IPS DF 19.7 (cell line): ENCODE measurements at regions not wholly inside any gene's neighbourhood (a gene's known extent, or its start where the extent isn't known, plus 50 kb on each side); places are given as distances from the start of the nearest gene placed in this dataset.

Experiments used
- DNase-seq: peaks from one replicate; pipeline ENCODE4 v3.0.0-alpha.2; 2013; ENCODE audit warnings: low read depth, low spot score

DNA sequence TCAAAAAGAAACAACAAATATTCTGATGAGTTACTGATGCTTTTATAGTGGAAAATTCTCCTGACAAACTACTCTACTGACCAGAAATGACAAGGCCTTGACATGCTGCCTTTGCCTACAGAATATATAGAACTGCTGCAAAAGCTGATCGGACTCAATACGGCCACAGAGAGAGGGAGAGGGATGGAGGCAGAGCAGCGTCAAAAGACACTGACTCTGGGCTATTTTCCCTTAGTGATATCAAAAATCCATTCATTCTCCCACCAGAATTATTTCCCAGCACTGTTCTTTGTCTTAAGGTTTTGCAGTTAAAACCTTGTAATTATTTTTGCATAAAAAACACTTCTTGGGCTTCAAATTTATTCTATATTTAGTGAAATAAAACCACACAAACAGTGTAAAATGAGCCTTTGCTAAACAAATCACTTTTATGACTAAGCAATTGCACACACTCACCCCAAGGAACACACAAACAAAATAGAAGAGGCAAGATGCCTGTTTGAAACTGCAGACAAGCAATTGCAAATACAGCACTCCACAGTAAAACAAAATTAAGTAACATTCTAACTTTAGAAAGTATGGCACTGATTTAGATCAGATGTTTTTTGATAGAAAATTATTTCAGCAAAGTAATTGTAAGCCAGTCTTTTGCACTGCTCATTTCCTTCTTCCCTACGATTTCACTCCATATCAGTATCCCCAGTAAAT, 1036.4 kb downstream of the ADGRL2 start:
- no peak for DNase-seq

DNA sequence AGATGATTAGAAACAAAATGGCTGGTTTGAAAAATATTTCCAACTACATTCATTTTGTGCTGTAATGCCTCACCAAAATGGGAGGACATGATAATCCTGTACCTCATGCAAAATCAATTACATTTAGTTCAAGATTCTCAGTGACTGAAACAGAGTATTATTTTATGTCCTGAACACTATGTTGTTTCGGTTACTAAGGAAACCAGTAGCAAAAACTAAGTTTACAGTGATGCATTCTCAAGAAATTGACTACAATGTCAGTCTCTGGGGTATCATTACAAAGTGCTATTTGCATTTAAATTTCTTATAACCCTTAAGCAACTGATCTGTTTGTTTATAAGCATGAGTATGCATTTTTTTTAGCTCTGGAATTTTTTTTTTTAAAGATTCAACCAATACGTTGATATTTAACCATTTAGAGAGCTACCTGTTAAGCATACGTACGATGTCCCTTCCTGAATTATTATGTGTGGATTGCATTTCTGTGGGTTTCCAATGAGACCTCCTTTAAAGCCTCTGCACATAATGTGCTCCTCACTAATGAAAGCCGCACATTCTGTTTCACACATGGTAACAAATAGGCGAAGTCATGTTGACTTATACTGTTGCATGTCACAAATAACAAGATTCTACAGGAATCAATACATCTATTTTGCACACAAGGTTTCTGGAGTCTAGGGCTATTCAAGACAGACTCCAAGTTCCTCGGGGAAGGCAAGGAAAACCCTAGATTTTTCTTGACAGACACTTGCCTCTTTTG, 1035.7 kb downstream of the ADGRL2 start:
- no peak for DNase-seq

DNA sequence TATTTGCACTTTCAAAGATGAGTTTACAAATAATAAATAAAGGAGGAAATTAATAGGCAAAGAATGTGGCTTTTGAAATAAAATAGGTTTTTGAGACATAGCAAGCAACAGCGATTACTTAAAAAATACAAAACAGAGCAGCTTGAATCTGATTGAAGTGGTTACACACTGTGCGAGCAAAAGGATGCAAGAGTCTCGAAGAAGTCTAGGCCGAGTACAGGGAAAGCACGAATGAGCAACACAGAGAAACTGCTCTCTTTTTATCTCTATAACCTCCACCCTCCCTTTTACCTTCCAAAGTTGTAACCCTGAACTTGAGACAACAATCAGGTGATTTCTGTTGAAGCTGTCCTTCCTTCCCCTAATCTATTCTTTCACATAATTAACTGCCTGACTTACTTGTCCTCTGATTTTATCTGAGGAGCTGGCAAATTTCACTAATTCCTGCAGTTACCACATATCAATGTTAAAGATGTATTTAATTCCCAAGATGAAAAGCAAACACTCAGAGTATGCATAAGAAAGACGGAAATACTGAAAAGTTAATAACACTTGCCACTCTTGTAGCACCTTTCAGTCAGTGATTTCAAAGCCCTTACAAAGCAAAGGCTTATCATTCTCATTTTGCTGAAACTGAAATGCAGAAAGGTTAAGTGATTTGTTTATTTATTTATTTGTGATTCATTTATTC, 1030.1 kb downstream of the ADGRL2 start:
- DNase-seq, result no peak

DNA sequence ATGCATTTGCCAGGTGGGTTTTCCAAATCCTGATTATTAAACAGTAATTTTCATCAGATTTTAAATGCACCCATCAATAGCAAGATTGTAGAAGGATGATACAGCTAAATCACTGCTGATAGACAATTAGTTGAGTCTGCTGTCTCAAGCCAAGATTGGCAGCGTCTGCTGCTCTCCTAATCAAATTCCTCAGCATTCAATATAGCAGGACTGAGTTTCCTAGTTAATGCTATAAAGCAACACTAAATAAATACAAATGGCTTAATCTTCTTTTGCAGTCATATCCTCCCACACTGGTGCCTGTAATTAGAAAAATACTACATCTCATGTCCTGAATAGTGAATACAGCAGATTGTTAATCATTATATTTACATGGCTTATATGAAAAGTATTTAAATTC, 1028.8 kb downstream of the ADGRL2 start:
- DNase-seq, result no peak

DNA sequence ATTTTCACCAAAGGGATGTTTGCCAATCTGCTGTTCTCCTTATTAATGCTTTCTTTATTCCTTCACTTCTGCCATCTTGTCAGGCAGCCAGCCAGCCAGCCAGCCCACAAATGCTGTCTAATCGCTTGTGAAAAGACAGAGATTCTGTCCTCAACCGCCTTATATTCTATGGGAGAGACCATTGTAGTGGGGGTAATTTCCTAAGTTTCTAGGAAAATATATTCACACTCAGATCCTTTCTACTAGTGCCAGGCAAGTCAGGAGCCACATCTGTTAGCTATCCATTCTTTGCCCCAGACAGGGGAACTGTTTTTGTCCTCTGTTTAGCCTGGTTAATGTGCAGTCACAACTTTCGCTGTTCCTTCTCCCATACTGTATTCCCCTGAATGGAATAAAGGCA, 1023.1 kb downstream of the ADGRL2 start:
- no peak for DNase-seq

DNA sequence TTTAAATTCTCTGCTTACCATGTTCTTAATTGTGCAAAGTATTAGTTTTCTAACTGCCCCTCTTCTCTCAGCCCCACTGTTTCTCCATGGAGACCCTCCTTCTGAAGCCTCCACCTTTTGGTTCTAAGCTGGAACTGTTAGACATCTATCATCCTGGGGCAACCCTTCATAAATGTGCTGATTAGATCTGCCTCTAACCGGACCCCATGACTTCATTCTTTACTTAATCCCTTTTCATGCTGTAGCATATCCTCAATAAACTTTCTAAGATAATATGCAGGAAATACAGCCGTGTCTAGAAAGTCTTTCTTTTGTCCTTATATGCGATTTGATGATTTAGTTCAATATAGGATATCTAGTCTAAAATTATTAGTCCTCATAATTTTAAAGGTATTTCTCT, 1020.1 kb downstream of the ADGRL2 start:
- DNase-seq, result no peak

DNA sequence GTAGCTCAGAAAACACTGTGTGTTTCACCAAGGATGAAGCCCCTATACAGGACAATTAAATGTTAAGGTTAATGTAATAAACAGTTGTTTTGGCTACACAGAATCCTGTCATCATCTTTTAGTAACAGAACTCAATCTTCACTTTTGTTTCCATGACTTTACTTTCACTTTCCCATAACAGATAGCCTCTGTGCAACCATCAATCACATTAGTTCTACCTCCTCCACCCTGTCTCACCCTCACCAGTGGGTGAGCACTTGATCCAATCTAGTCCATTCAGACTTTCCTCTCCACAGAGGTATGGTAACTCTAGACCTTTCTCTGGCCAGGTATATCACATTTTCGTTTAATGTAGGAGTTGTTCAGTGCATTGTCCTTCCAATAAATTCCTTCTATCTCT, 1018.5 kb downstream of the ADGRL2 start:
- no peak for DNase-seq

DNA sequence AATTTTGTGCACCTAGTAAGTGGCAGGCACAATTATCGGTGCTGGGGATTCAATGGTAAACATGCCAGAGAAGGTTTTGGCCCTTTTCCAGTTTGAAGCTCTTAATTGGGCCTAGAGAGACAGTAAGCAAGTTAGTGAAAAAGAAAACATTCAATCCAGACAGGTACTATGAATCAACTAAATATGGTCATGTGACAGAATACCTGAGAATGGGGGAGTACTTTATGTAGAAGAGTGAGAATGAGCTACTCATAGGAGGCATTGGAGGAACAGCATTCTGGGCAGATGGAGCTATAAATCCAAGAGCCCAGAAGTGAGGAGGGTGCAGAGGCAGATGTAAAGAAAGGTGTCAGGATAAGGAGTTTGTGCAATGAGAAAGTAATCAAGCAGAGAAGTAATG, 1017.9 kb downstream of the ADGRL2 start:
- DNase-seq, result no peak

DNA sequence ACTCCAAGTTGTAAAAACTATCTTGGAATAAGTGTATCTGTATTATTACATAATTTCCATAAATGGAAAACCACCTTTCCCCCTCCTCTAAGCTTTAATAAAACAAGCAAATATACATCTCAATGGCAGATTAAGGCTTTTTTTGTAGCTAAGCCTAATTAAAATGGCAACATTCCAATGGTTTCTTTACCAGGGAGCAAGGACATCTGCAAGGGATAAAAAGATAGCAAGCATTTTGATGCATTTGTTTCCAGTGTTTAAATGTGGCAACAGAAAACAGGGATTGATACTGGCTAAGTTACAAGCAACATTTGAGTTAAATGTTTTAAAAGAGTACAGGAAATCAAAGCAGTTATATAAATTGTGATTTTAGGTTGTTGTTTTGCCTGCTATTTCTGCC, 1012.7 kb downstream of the ADGRL2 start:
- DNase-seq, result no peak

DNA sequence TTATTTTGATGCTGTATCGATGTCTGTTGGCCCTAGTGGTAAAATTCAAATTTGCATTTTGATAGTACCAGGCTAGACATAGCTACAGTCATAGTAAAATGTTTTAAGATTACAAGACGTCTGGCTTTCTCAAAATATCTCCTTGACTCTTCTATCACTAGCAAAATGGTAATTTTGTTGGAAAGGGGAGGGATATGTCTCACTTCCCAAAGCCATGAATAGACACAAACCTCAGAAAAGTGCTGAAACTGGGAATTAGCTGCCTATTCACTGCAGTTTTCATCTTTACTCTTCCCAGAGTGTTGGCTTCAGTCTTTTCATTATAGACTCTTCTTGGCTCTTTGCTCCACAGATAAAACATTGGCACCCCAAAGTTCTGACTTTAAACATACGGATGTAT, 1009.9 kb downstream of the ADGRL2 start:
- DNase-seq, result no peak

DNA sequence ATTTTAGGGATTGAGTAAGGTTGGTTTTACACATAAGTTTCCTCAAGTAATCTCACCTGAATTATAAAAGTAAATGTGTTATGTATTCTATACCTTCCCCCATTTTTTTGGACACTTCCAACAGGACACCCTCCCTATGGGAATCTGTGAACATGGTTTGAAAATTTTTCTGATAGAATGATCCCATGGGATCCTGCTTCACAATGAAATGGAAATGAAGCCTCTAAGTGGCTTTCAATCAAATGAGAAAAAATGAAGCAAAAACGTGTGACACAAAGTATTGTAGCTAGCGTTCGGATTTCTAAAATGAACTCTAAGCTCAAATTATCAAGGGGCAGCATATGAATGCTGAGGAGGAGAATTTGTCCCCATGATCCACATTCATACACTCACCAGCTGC, 1006.8 kb downstream of the ADGRL2 start:
- DNase-seq, result no peak

DNA sequence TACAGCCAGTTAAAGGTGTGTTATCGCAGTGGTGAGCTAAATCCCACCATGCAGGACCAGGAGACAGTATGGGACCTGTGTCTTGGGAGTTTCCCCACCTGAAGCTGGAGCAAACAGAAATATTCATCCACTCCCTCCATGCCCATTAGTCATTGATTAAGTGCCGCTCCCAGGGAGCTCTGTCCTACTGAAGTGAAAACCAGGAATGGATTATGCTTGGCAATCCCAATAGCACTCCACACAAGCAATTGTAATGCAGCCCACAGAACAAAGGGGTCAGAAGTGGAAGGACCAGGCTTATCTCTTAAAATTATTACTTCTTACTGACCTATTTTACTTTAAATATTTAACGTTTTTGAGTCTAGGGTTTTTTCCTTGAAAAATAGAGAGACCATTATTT, 1005.4 kb downstream of the ADGRL2 start:
- no peak for DNase-seq

DNA sequence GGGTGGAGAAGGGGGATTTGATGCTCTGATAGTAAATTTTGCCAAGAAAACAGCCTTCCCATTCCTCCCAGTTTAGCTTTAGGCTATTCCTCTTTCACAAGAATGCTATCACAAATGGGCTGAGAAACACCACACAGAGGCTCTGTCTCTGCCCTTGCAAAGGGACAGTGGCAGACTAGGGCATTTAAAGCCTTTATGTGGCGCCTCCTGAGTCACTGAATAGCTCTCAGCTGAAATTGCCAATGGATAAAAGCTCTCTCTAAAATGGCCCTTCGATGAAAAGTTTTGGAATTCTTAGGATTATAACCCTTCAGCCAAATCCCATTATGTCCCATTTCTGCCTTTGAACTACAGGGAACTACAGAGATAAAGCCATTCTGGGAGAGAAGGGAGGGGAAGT, 1000.4 kb downstream of the ADGRL2 start:
- DNase-seq, result no peak

DNA sequence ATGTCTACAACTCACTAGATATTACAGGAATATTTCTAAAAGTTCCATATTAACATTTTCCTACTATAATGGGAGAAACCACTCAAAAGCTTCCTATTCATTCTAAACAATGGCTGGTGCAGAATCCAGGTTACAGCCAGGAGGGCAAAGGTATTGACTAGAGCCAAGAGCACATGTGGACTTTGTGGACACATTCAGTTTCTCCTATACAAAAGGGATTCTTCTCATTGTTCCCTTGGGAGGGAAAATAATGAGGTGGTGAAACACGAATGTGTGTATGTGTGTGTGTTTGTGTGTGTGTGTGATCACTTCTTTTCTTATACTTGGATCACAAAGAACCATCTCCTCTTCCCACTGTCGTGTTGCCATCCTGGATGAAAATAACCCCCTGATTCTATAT, 1000.0 kb downstream of the ADGRL2 start:
- no peak for DNase-seq

DNA sequence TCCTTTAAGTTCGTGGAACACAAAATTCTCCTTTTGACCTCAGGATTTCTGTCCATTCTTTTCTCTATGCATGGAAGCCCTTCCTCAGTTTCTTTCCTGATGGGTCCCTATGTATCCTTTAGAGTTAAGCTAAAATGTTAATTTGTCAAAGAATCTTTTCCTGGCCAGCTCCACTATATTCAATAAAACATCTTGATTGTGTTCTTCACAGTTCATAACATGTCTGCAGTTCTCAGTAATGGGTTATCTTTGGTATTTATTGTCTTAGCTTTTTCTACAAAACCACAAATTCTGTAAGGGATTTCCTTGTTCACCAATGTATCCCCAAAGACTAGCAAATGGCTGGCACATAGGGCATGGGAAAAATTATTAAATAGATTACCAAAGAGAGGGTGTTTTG, 998.5 kb downstream of the ADGRL2 start:
- no peak for DNase-seq

DNA sequence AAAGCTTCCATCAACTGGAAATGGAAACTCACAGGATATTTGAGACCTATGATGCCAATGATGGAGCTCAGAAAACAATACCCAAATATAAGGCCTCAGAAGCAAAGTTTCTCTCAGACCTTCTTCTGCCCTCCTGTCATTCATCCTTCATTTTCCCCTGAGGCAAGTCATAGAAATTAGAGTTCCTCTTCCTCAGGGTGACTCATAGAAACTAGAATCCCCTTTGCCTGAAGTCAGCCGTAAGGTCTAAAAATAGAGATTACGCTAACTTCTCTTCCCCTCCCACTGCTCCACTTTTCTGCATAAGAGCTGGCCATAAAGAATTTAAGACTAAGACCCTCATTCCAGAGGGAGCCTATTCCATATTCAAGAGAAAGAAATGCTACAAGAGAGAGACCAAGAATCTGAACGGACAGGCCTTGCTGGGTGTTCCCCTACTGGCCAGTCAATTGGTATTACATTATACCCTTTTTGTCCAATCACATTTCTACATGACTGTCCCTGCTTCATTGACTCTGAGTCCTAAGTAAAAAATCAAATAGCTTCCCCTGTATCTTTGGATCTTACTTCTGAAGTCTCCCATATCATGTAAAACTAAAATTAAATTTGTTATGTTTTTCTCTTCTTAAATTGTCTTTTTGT, 994.9 kb downstream of the ADGRL2 start:
- no peak for DNase-seq

DNA sequence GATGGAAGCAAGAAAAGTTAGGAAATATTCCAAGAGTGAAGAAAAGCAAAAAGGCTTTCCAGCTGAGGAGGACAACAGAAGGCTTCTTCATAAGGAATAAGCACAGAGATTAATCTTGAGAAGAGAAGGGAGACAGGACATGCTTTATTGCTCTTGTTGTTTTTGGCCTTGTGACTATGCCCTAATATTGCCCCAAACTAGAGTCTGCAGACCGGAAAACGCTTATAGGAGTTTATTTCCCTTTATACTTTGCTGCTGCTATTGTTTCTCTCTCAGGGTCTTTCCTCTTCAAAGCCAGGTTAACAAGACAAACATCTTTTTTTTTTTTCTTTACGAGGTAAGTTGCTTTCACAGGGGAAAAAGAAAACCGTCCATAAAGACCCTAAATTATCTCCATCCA, 991.4 kb downstream of the ADGRL2 start:
- no peak for DNase-seq

DNA sequence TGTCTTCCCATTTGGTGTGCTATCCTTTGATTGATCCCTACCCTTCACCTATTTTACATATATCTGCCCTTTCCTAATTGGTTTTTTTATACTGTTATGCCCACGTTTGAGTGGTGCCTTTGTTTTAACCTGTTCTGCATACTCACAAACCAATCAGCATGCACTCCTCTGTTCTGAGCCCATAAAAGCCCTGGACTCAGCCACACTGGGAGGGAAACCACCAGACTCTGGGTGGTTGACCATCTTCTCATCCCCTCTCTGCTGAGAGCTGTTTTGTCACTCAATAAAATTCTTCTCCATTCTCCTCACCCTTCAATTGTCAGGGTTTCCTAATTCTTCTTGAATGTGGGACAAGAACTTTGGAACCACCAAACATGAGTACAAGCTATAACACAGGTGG, 989.8 kb downstream of the ADGRL2 start:
- DNase-seq, result no peak

DNA sequence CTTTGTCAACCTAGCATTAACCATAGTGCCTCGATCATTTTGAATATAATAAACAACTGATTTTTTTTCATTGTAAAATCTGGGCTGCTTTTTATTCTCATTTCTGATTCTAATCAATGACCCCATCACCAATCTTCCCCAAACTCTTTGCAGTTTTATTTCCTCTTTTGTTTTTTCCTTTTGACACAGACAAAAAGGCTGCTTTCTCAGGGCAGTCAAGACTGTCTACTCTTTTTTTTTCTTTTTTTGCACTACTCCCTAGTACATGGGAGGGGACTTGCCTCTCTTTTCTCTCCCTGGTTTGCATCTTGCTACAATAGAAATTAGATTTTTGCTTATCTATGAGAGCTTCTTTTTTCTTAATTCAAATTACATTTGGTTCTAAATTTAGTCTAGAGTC, 987.9 kb downstream of the ADGRL2 start:
- no peak for DNase-seq

DNA sequence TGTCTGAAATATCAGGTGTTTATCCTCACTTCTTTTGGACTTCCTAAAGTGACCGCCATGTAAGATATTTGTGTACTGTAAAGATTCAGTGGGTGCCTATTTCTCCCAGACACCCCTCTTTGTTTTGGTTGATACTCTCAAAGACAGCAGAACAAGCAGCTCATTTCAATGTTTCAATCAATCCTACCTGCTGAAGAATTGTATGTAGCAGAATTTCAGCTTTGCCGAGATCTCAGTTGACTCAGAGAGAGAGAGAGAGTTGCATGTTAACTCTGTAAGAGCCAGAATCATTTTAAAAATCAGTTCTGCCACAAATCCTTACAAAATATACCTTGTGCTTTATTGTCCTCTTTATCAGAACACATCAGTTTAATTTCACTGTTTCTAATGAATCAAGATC, 987.3 kb downstream of the ADGRL2 start:
- DNase-seq, result no peak

DNA sequence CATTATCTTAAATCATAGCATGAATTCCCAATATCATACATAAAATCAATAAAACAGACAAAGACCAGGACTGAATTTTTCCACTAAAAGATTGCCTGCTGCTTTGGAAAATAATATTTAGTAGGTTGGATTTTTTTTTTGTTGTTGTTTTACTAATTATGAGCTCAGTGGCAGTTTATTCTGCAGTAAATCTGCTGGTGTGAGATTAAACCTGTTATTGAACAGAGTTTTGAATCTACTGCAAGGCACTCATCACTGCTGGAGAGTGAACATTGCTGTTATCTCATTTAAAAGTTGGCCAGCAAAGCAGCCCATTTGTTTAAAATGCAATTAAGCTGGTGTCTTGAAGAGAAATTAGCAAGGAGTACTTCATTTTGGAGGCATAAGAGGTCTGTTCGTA, 986.1 kb downstream of the ADGRL2 start:
- DNase-seq, result no peak

DNA sequence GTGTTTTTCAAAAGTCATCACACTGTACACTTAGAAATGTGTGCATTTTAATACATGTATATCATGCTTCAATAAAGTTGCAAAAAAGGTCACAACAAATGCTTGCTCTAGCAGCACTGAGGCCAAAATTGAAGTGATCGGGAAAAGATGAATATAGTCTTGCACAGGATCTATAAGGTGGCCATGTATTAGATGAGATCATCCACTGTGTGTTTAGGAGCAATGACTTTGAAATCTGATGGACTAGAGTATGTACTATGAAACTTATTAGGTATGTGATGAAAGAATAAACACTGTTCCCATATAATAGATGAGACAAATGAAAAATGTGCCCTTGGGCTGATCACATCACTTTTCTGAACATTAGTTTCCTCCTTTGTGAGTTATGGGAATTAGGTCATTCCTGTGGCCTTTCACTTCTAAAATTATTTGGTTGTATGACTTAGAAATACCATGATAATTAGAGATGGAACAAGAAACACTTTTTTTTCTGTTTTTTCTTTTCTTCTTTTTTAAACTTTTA, 984.6 kb downstream of the ADGRL2 start:
- no peak for DNase-seq
